ENCODE measurements at regions not wholly inside any gene's neighbourhood (a gene's known extent, or its start where the extent isn't known, plus 50 kb on each side); places are given as distances from the start of the nearest gene placed in this dataset.
"Not testable (repeated sequence)": the region's sequence is repeated elsewhere in the genome, so short reads cannot be mapped to it uniquely, and the experiment has no call there.

GRCh38 chr6:14380086-14380820 lies 262.7 kb downstream of the CD83 start:
- DNase-seq: no peak

DNA sequence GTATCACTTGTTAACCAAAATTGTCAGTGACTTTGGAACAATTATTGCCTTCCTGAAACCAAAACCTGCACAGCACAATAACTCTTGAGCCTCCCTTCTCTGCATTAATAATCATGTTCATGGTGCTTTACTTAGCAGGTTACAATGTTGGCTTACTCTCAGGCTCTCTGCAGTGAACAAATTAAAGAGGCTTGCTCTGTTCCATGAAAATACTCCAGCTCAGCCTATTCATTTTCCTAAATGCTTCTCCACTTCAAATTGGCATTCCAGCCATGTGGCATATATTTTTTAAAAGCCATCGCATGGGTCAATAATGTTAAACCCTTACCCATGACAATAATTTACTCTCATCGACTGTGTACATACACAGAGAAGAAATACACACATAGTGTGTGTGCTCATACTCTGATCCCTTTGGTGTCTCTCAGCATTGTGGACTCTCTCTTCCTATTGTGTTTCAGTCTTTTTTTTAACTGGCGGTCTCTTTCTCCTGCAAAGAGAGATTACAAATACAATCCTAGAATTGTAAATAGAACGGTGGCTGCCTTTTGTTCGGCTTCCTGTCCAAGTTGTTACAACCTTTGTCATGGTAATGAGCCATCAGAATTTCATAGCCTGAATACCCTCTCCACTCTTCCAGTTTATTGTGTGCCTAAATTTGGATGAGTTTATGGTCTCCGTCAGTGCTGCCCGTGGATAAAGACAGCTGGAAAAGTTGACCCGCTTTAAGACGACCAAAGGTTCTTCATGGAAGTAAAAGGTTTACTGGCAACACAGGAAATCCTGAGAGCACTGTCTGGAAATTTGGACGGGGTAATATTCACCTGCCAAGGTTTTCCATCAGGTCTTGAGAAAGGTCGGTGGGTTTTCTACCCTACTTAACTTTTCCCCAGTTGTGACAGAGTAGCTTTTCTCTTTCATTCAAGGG lies 263.6 kb downstream of the CD83 start:
- no peak for DNase-seq

DNA sequence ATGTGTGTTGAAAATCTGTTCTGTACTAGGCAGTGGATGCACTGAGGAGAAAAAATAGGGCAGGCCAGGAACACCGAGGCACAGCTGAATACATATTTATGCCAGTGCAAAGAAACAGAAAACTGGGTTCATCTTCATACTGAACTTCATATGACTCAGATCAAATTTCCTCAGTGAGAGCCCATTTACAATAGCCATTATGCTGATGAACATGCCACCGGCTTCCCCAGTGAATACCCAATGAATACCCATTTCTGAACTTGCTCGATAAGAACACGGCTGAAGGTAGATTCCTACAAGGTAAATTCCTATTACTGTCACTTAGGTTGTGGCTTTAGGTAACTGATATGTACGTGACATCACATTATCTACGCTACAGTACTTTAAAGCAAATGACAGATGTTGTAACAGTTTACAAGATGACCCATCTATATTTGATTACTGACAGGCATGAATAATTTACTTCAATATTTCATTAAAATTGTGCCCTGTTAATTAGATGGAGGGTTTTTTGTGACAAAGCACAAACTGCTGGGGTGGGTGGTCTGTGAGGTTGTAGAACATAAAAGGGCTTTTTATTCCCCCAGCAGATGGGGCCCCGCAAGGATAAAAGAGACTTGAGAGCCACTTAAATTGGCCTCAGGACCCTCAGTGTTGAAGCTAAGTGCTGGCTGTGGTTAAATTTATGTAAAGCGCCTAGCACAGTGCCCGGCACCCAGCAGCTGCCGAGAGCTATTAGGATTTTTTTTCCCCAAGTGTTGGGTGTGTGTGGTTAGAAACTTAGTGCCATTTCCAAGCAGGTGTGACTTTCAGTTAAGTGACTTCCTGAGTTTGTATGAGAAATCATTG lies 264.5 kb downstream of the CD83 start:
- DNase-seq: no peak

GRCh38 chr6:14382678-14383236 lies 265.2 kb downstream of the CD83 start:
- no peak for DNase-seq

DNA sequence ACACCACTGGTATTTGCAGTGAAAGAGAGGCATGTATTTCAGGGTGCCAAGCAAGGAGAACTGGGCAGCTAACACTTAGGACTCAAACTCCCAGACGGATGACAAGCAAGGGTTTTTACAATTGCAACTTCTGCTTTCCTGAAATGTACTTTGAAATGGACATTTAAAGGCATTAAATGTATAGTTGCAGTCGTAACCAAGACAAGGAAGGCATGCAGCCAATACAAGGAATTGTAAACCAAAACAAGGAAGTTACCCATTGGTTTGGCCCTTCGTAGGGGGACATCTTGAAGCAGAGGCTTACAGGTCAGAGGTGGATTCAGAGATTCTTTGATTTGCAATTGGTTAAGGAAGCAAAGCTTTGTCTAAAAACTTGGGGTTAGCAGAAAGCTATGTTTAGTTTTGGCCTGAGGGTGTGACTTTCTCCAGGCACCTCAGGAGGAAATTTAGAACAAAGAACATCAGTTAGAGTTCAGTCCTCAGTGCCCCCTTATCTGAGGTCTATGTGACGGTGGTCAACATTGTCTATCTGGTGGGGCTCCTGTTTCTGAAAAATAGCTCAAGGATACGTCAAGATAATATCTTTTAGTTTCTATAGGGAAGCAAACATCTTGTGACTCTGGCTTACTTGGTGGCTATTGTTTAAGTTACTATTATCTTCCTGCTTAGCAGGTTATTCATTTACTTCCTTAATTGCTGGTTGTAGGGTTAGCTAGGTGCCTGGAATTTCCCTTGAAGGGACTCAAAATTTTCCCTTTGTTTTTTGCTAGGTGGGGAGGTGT lies 266.0 kb downstream of the CD83 start:
- DNase-seq: no peak

- no peak for DNase-seq
Measured at GRCh38 chr6:14384175-14384949, 266.8 kb downstream of the CD83 start.

DNA sequence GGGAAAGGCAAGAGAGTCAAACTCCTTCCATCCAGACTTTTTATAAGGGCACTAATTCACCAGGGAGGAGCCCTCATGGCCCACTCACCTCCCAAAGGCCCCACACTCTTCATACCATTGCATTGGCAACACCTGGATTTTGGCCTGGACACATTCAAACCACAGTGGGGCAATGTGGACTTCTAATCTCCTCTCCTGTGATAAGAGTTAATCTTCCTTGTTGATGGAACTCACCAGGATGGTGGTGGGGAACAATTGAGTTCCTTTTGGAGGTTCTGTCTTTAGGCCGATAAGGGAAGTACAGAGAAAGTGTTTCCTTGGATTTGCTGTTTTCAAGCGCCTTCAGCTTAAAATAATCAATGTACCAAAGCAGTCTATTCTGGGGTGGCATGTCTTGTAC lies 268.7 kb downstream of the CD83 start:
- DNase-seq: no peak

GRCh38 chr6:14386668-14387067 lies 269.1 kb downstream of the CD83 start:
- DNase-seq: no peak

- no peak for DNase-seq
Measured at GRCh38 chr6:14388371-14388770, 270.8 kb downstream of the CD83 start.

GRCh38 chr6:14389776-14390175 lies 272.2 kb downstream of the CD83 start:
- not testable (repeated sequence) for DNase-seq

DNA sequence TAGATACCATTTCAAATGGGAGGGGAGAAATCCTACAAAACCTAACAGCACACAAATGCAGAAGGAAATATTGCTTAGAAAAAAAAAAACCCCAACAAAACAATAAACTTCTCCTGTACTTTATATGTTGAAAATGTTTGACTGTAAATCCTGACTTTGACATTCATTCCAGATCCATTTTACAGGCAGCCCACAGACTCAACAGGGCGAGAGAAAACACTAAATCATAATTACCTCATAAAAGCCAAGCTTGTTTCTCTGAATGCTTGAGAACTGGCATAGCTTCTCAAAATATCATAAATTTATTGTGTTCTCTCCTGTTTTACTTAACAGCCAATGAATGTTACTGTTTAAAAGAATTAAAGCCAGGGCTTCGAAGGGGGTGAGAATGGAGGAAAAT lies 273.2 kb downstream of the CD83 start:
- no peak for DNase-seq

DNA sequence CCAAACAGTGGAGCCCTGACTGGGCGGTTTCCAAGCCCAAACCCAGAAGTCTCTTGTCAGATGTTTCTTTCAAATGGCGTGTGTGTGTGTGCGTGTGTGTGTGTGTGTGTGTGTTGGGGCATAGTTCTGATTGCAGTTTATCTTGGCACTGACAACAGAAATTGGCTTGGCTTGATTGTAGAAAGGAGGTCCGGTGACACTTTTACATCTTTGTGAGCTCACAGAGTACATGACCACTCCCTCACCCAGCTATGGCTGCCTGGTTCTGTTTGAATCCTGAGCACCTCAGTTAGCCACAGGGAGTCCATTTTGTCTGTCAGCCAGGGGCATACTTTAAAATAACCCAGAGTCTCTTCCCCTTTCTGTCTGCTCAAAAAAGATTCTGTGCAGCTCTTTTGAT lies 276.3 kb downstream of the CD83 start:
- DNase-seq: no peak

- no peak for DNase-seq
Measured at GRCh38 chr6:14396392-14396791, 278.8 kb downstream of the CD83 start.

DNA sequence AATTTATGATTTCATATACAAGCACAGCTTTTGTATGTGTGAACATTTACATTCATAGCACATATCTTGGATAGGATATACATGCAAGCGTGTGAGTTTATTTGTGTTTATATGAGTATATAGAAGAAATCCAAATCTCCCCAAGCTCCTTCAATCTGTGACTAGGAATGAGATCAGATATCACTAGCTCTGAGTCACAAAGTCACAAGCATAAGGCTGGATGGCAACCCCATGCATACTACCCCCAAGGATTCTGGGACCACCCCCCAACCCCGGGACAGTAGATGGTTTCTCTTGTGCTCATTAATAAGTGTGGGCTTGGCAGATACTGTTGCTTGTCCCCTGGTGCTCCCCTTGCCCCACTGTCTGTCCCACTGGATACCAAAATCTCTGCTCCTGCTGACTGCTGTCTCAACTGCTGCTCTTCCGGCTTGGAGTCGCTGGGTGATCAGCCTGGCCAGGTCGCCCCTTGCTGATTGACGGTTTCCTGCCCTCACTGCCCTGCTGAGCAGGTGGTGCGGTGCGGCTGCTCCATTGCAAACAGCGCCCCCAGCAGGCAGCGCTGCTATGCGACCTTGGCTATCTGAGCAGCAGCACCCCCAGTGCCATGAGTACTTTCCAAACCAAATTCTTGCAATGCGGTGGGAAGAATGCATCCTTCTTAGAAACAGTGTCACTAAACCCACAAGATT lies 279.4 kb downstream of the CD83 start:
- no peak for DNase-seq

GRCh38 chr6:14397518-14397901 lies 279.9 kb downstream of the CD83 start:
- DNase-seq: no peak

DNA sequence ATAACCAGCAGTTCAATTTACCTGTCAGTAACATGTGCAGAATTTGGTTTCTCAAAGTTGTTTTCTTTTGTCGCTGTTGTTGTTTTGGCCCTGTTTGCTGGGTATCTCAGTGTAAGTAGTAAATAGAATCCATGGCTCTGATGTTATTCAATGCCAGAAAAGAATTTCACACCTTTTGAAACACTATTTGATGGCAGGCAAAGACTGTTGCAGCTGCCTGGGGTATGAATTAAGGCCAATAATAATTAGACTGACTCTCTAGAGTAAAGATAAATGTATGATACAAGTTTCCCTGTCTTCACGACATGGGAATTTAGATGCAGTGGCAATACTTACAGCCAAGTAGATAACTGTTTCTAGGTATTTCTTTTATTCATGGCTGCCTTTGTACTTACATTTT lies 281.4 kb downstream of the CD83 start:
- no peak for DNase-seq

GRCh38 chr6:14399635-14400034 lies 282.1 kb downstream of the CD83 start:
- no peak for DNase-seq

- no peak for DNase-seq
Measured at GRCh38 chr6:14401246-14401645, 283.7 kb downstream of the CD83 start.

GRCh38 chr6:14406614-14407331 lies 289.2 kb downstream of the CD83 start:
- no peak for DNase-seq

DNA sequence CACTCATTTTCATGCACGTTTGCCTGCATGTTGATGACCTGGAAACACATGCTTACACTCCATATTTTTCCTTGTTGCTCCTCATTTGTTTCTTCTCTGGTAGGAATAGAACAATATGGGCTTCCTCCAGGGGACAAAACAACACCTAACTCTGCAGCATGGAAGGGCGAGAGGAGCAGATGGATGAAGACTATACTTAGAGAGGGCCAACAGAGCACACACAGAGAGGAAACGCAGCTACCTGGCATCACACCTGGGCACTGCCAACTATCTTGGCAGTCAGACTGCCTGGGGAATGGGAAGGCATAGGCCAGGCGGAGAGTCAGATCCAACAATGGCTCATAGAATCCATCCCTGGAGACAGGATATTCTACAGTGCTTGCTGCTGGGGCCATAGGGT lies 290.9 kb downstream of the CD83 start:
- DNase-seq: no peak
